ENCODE measurements at regions not wholly inside any gene's neighbourhood (a gene's known extent, or its start where the extent isn't known, plus 50 kb on each side); places are given as distances from the start of the nearest gene placed in this dataset.

GRCh38 chr2:53104263-53104662 lies 663.3 kb upstream of the CHAC2 start:
- H3K36me3 Mint-ChIP-seq (ENCODE audit: low read depth), result no peaks in the 10 kb centered on the region
- DNase-seq, result no peak
- no peak overlapping the region for H3K4me3 Mint-ChIP-seq
- no peaks in the 10 kb centered on the region for H3K9me3 Mint-ChIP-seq
- intact Hi-C loops (cut with micrococcal nuclease), result no loop called here
- H3K4me1 Mint-ChIP-seq, result no peaks in the 10 kb centered on the region
- no peaks in the 10 kb centered on the region for H3K27me3 Mint-ChIP-seq
- no peak overlapping the region for H3K27ac Mint-ChIP-seq

- DNase-seq, result no peak
- H3K27ac Mint-ChIP-seq, result no peak overlapping the region
- no peak overlapping the region for H3K4me3 Mint-ChIP-seq
- no peaks in the 10 kb centered on the region for H3K9me3 Mint-ChIP-seq
- H3K36me3 Mint-ChIP-seq (ENCODE audit: low read depth), result no peaks in the 10 kb centered on the region
- no peaks in the 10 kb centered on the region for H3K27me3 Mint-ChIP-seq
- H3K4me1 Mint-ChIP-seq, result no peaks in the 10 kb centered on the region
- intact Hi-C loops (cut with micrococcal nuclease), result no loop called here
Measured at GRCh38 chr2:53103679-53104078, 663.9 kb upstream of the CHAC2 start.

GRCh38 chr2:53098696-53099078 lies 668.9 kb upstream of the CHAC2 start:
- no peak for DNase-seq
- Mint-ChIP-seq H3K36me3 (ENCODE audit: low read depth) (no peaks in the 10 kb centered on the region), H3K4me1 (no peaks in the 10 kb centered on the region), H3K9me3 (no peaks in the 10 kb centered on the region), H3K27me3 (no peaks in the 10 kb centered on the region), H3K27ac (no peak overlapping the region), H3K4me3 (no peak overlapping the region)
- intact Hi-C loops (cut with micrococcal nuclease), result no loop called here

GRCh38 chr2:53096351-53096750 lies 671.3 kb upstream of the CHAC2 start:
- intact Hi-C loops (cut with micrococcal nuclease), result no loop called here
- H3K9me3 Mint-ChIP-seq, result no peaks in the 10 kb centered on the region
- no peaks in the 10 kb centered on the region for H3K36me3 Mint-ChIP-seq (ENCODE audit: low read depth)
- no peaks in the 10 kb centered on the region for H3K27me3 Mint-ChIP-seq
- H3K4me3 Mint-ChIP-seq, result no peak overlapping the region
- H3K27ac Mint-ChIP-seq, result no peak overlapping the region
- H3K4me1 Mint-ChIP-seq, result no peaks in the 10 kb centered on the region
- DNase-seq, result no peak

GRCh38 chr2:53095664-53096063 lies 671.9 kb upstream of the CHAC2 start:
- H3K9me3 Mint-ChIP-seq, result no peaks in the 10 kb centered on the region
- H3K36me3 Mint-ChIP-seq (ENCODE audit: low read depth), result no peaks in the 10 kb centered on the region
- H3K4me1 Mint-ChIP-seq, result no peaks in the 10 kb centered on the region
- no peak overlapping the region for H3K4me3 Mint-ChIP-seq
- DNase-seq, result no peak
- H3K27me3 Mint-ChIP-seq, result no peaks in the 10 kb centered on the region
- intact Hi-C loops (cut with micrococcal nuclease), result no loop called here
- H3K27ac Mint-ChIP-seq, result no peak overlapping the region

- no peak overlapping the region for H3K27ac Mint-ChIP-seq
- DNase-seq, result no peak
- H3K9me3 Mint-ChIP-seq, result no peaks in the 10 kb centered on the region
- no peaks in the 10 kb centered on the region for H3K4me1 Mint-ChIP-seq
- H3K36me3 Mint-ChIP-seq (ENCODE audit: low read depth), result no peaks in the 10 kb centered on the region
- H3K4me3 Mint-ChIP-seq, result no peak overlapping the region
- intact Hi-C loops (cut with micrococcal nuclease), result no loop called here
- H3K27me3 Mint-ChIP-seq, result no peaks in the 10 kb centered on the region
Measured at GRCh38 chr2:53095227-53095626, 672.4 kb upstream of the CHAC2 start.

GRCh38 chr2:53093355-53093754 lies 674.2 kb upstream of the CHAC2 start:
- DNase-seq, result no peak
- Mint-ChIP-seq H3K4me1 (no peaks in the 10 kb centered on the region), H3K4me3 (no peak overlapping the region), H3K9me3 (no peaks in the 10 kb centered on the region), H3K27ac (no peak overlapping the region), H3K36me3 (ENCODE audit: low read depth) (no peaks in the 10 kb centered on the region), H3K27me3 (no peaks in the 10 kb centered on the region)
- intact Hi-C loops (cut with micrococcal nuclease), result no loop called here

GRCh38 chr2:53091183-53091582 lies 676.4 kb upstream of the CHAC2 start:
- Mint-ChIP-seq H3K27me3 (no peaks in the 10 kb centered on the region), H3K9me3 (no peaks in the 10 kb centered on the region), H3K36me3 (ENCODE audit: low read depth) (no peaks in the 10 kb centered on the region), H3K27ac (no peak overlapping the region), H3K4me1 (no peaks in the 10 kb centered on the region), H3K4me3 (no peak overlapping the region)
- no peak for DNase-seq
- intact Hi-C loops (cut with micrococcal nuclease), result no loop called here

- no peaks in the 10 kb centered on the region for H3K36me3 Mint-ChIP-seq (ENCODE audit: low read depth)
- no peak for DNase-seq
- no peak overlapping the region for H3K4me3 Mint-ChIP-seq
- no peaks in the 10 kb centered on the region for H3K27me3 Mint-ChIP-seq
- no peak overlapping the region for H3K27ac Mint-ChIP-seq
- no peaks in the 10 kb centered on the region for H3K9me3 Mint-ChIP-seq
- intact Hi-C loops (cut with micrococcal nuclease), result no loop called here
- no peaks in the 10 kb centered on the region for H3K4me1 Mint-ChIP-seq
Measured at GRCh38 chr2:53087874-53088461, 679.6 kb upstream of the CHAC2 start.

GRCh38 chr2:53087262-53087873 lies 680.2 kb upstream of the CHAC2 start:
- Mint-ChIP-seq H3K4me1 (no peaks in the 10 kb centered on the region), H3K27me3 (no peaks in the 10 kb centered on the region), H3K9me3 (no peaks in the 10 kb centered on the region), H3K4me3 (no peak overlapping the region), H3K36me3 (ENCODE audit: low read depth) (no peaks in the 10 kb centered on the region), H3K27ac (no peak overlapping the region)
- DNase-seq, result no peak
- intact Hi-C loops (cut with micrococcal nuclease), result no loop called here

- Mint-ChIP-seq H3K9me3 (peaks cover 11% of the 10 kb centered on the region), H3K4me3 (no peak overlapping the region), H3K4me1 (no peaks in the 10 kb centered on the region), H3K27ac (no peak overlapping the region), H3K27me3 (no peaks in the 10 kb centered on the region), H3K36me3 (ENCODE audit: low read depth) (no peaks in the 10 kb centered on the region)
- DNase-seq, result no peak
- intact Hi-C loops (cut with micrococcal nuclease), result no loop called here
Measured at GRCh38 chr2:53077413-53077812, 690.2 kb upstream of the CHAC2 start.

- Mint-ChIP-seq H3K9me3 (peaks cover 7% of the 10 kb centered on the region), H3K27ac (no peak overlapping the region), H3K36me3 (ENCODE audit: low read depth) (no peaks in the 10 kb centered on the region), H3K27me3 (no peaks in the 10 kb centered on the region), H3K4me3 (no peak overlapping the region), H3K4me1 (no peaks in the 10 kb centered on the region)
- no peak for DNase-seq
- intact Hi-C loops (cut with micrococcal nuclease), result no loop called here
Measured at GRCh38 chr2:53075760-53076159, 691.8 kb upstream of the CHAC2 start.

GRCh38 chr2:53067533-53067932 lies 700.1 kb upstream of the CHAC2 start:
- H3K27me3 Mint-ChIP-seq, result no peaks in the 10 kb centered on the region
- H3K36me3 Mint-ChIP-seq (ENCODE audit: low read depth), result no peaks in the 10 kb centered on the region
- H3K4me3 Mint-ChIP-seq, result no peak overlapping the region
- H3K27ac Mint-ChIP-seq, result no peak overlapping the region
- H3K4me1 Mint-ChIP-seq, result no peaks in the 10 kb centered on the region
- H3K9me3 Mint-ChIP-seq, result peaks cover 5% of the 10 kb centered on the region
- intact Hi-C loops (cut with micrococcal nuclease), result no loop called here
- DNase-seq, result no peak

- H3K27ac Mint-ChIP-seq, result no peak overlapping the region
- no peak overlapping the region for H3K4me3 Mint-ChIP-seq
- H3K27me3 Mint-ChIP-seq, result no peaks in the 10 kb centered on the region
- H3K36me3 Mint-ChIP-seq (ENCODE audit: low read depth), result no peaks in the 10 kb centered on the region
- intact Hi-C loops (cut with micrococcal nuclease), result no loop called here
- DNase-seq, result no peak
- H3K9me3 Mint-ChIP-seq, result peaks cover 9% of the 10 kb centered on the region
- H3K4me1 Mint-ChIP-seq, result no peaks in the 10 kb centered on the region
Measured at GRCh38 chr2:53067056-53067455, 700.5 kb upstream of the CHAC2 start.

- Mint-ChIP-seq H3K4me1 (no peaks in the 10 kb centered on the region), H3K4me3 (no peak overlapping the region), H3K27ac (no peak overlapping the region), H3K27me3 (no peaks in the 10 kb centered on the region), H3K36me3 (ENCODE audit: low read depth) (no peaks in the 10 kb centered on the region), H3K9me3 (peaks cover 9% of the 10 kb centered on the region)
- intact Hi-C loops (cut with micrococcal nuclease), result no loop called here
- no peak for DNase-seq
Measured at GRCh38 chr2:53064154-53064553, 703.5 kb upstream of the CHAC2 start.
